ENCODE measurements at regions not wholly inside any gene's neighbourhood (a gene's known extent, or its start where the extent isn't known, plus 50 kb on each side); places are given as distances from the start of the nearest gene placed in this dataset.

DNA sequence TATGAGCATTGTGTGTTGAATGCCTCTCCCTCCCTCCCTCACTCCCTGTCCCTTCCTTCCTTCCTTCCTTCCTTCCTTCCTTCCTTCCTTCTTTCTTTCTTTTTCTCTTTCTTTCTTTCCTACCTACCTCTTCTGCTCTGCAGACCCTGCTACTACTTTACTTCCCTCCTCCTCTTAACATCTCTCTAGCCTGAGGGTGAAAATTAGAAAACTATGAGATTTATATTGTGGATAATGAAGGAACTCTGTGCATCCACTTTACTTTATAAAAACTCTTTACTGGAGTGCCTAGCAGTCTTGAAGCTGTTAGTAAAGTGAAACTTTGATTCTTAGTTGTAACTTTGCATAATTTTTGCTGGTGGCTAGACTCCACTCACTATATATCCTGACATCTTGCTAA lies 572.2 kb downstream of the RWDD3 start:
- TF ChIP-seq, protein P1, sequence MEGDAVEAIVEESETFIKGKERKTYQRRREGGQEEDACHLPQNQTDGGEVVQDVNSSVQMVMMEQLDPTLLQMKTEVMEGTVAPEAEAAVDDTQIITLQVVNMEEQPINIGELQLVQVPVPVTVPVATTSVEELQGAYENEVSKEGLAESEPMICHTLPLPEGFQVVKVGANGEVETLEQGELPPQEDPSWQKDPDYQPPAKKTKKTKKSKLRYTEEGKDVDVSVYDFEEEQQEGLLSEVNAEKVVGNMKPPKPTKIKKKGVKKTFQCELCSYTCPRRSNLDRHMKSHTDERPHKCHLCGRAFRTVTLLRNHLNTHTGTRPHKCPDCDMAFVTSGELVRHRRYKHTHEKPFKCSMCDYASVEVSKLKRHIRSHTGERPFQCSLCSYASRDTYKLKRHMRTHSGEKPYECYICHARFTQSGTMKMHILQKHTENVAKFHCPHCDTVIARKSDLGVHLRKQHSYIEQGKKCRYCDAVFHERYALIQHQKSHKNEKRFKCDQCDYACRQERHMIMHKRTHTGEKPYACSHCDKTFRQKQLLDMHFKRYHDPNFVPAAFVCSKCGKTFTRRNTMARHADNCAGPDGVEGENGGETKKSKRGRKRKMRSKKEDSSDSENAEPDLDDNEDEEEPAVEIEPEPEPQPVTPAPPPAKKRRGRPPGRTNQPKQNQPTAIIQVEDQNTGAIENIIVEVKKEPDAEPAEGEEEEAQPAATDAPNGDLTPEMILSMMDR (IDR thresholded peaks at IDR 0.05) = no peak
- TF ChIP-seq EP300 (IDR thresholded peaks at IDR 0.05) (no peak), POLR2A (IDR thresholded peaks at IDR 0.05) (no peak)
- no peaks in the 10 kb centered on the region for H3K9me3 ChIP-seq
- H3K27ac ChIP-seq = no peak overlapping the region
- H3K36me3 ChIP-seq = no peaks in the 10 kb centered on the region
- no peak overlapping the region for H3K4me3 ChIP-seq
- no peaks in the 10 kb centered on the region for H3K27me3 ChIP-seq
- intact Hi-C loops (cut with DNase I) = no loop called here
- no peak for DNase-seq
- H3K4me1 ChIP-seq (ENCODE audit: insufficient read depth) = no peaks in the 10 kb centered on the region

DNA sequence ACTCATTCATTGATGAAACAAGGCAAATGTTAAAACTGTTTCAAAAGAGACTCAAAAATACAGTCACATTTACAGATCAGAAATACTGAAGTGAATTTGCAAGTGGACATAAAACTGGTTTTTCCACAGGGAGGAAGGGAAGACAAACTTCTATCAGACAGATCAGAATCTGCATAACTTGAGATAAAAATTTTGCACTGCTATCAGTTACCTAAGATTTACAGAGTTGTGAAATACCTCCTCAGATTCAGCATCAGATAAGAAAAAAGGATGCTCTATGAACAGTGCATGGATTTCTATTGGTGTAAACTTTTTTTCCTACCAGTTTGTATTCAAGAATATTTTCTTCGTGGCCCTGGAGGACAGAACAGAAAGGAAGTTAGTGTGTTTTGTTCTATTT lies 575.4 kb downstream of the RWDD3 start:
- no peak overlapping the region for H3K27ac ChIP-seq
- no peaks in the 10 kb centered on the region for H3K36me3 ChIP-seq
- H3K9me3 ChIP-seq = no peaks in the 10 kb centered on the region
- intact Hi-C loops (cut with DNase I) = no loop called here
- DNase-seq = no peak
- 48 to 65% (median 60%) methylated on average over 1 of the region's 1 CpG for WGBS, 3 donors
- no peak overlapping the region for H3K4me3 ChIP-seq
- TF ChIP-seq, protein P1 (IDR thresholded peaks at IDR 0.05) = no peak
- TF ChIP-seq POLR2A (IDR thresholded peaks at IDR 0.05) (no peak), EP300 (IDR thresholded peaks at IDR 0.05) (no peak)
- H3K27me3 ChIP-seq = no peaks in the 10 kb centered on the region
- no peaks in the 10 kb centered on the region for H3K4me1 ChIP-seq (ENCODE audit: insufficient read depth)

DNA sequence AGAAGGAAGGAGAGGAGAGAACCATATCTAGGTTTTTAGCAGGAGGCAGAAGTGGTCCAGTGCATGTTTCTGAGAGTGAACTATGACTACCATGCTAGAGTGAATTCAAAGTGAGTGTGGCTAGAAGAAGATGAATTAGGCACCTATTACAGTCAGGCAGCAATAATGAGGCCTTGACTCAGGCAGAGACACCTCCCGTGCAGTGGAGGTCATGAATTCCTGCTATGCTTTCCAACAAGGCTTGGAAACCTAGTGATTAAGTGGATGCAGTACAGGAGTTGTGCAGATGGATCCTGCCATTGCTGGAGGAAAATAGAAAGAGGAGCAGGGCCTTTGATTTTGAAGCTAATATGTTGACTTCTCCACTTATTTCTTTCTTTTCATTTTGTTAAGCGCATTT lies 581.5 kb downstream of the RWDD3 start:
- TF ChIP-seq POLR2A (IDR thresholded peaks at IDR 0.05) (no peak), EP300 (IDR thresholded peaks at IDR 0.05) (no peak)
- TF ChIP-seq, protein P1 (IDR thresholded peaks at IDR 0.05) = no peak
- Histone ChIP-seq H3K4me3 (no peak overlapping the region), H3K9me3 (no peaks in the 10 kb centered on the region), H3K36me3 (no peaks in the 10 kb centered on the region), H3K27me3 (no peaks in the 10 kb centered on the region), H3K27ac (no peak overlapping the region), H3K4me1 (ENCODE audit: insufficient read depth) (no peaks in the 10 kb centered on the region)
- WGBS, 3 donors = 45 to 69% (median 57%) methylated on average over 2 of the region's 2 CpGs
- DNase-seq = no peak
- intact Hi-C loops (cut with DNase I) = no loop called here

DNA sequence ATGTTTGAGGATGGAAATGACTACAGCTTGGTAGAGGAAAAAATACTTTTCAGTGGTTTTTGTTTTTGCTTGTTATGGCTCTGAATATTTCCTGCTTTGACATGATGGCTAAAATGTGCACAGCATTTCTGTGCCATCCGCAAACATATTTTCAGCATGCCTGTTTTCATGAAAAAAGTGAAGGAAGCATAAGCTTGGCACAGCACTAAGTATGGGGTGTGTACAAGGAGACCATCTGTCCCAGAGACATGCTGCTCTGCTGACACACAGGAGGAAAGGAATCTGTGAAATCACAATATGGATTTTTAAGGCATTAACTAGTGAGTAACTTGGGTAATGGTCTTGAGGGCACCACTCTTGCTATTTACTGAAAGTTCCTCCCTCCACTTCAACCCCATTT lies 595.5 kb downstream of the RWDD3 start:
- Histone ChIP-seq H3K27me3 (no peaks in the 10 kb centered on the region), H3K4me1 (ENCODE audit: insufficient read depth) (no peaks in the 10 kb centered on the region), H3K36me3 (no peaks in the 10 kb centered on the region), H3K4me3 (no peak overlapping the region), H3K9me3 (no peaks in the 10 kb centered on the region), H3K27ac (no peak overlapping the region)
- no peak for DNase-seq
- WGBS, 3 donors = 87 to 97% (median 94%) methylated on average over 1 of the region's 1 CpG
- TF ChIP-seq, protein P1 (IDR thresholded peaks at IDR 0.05) = no peak
- no peak for TF ChIP-seq POLR2A (IDR thresholded peaks at IDR 0.05)
- no peak for TF ChIP-seq EP300 (IDR thresholded peaks at IDR 0.05)
- intact Hi-C loops (cut with DNase I) = no loop called here

DNA sequence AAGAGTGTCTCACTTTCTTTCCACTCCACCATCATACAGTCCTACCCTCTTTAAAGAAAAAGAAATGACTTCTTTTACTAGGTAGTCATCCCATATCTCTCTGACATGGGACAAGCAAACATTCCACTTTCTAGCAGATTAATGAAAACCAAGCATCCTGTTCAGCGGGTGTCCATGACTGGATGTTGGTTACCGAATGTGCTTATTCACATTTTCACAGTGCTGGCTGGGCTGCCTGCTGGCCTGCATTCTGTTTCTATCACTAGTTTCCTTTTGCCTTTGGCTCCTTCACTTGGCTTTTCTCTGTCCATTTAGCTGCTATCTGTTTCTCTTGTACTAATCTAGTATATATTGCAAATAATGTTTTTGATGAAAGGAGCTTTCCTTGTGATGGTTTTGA lies 598.4 kb downstream of the RWDD3 start:
- WGBS, 3 donors = 51 to 65% (median 52%) methylated on average over 2 of the region's 2 CpGs
- DNase-seq = no peak
- H3K27me3 ChIP-seq = no peaks in the 10 kb centered on the region
- intact Hi-C loops (cut with DNase I) = no loop called here
- H3K4me1 ChIP-seq (ENCODE audit: insufficient read depth) = no peaks in the 10 kb centered on the region
- H3K9me3 ChIP-seq = no peaks in the 10 kb centered on the region
- no peaks in the 10 kb centered on the region for H3K36me3 ChIP-seq
- H3K4me3 ChIP-seq = no peak overlapping the region
- TF ChIP-seq EP300 (IDR thresholded peaks at IDR 0.05) = no peak
- no peak for TF ChIP-seq POLR2A (IDR thresholded peaks at IDR 0.05)
- TF ChIP-seq, protein P1 (IDR thresholded peaks at IDR 0.05) = no peak
- H3K27ac ChIP-seq = no peak overlapping the region
